Caco-2 (cell line): ENCODE measurements at regions not wholly inside any gene's neighbourhood (a gene's known extent, or its start where the extent isn't known, plus 50 kb on each side); places are given as distances from the start of the nearest gene placed in this dataset.
"Not testable (repeated sequence)": the region's sequence is repeated elsewhere in the genome, so short reads cannot be mapped to it uniquely, and the experiment has no call there.

Experiments used
- BruUV-seq: library from RNA; stranded (reverse); fragments of 400-500 nt; replicated peaks from 2 replicates; lab custom pipeline; 2021; lab: Mats Ljungman, UMichigan
- CTCF ChIA-PET: fragments of 300-600 bp; sonication (Branson Sonifier 250); formaldehyde crosslinking; loops from one replicate; lab custom pipeline; 2022; ENCODE audit warnings: antibody characterized with exemption; lab: Charles Lee
- POLR2A ChIA-PET: fragments of 300-600 bp; sonication (Branson Sonifier 250); formaldehyde crosslinking; loops from one replicate; lab custom pipeline; 2022; ENCODE audit warnings: antibody characterized with exemption; lab: Charles Lee
- DNase-seq, 2 experiments: peaks; one replicate each; pipeline versions ENCODE4 v3.0.0 to v3.0.0-alpha.2; 2020 to 2022
- H3K27me3 ChIP-seq: replicated peaks from 2 replicates; pipeline ENCODE4 v1.6.0; 2011; ENCODE audit warnings: low read length; ENCODE audit not compliant: control insufficient read depth, insufficient read depth
- H3K36me3 ChIP-seq: 2 replicates; pipeline ENCODE4 v1.5.1; 2011; ENCODE audit warnings: low read length; ENCODE audit not compliant: control insufficient read depth, insufficient read depth
- H3K4me1 ChIP-seq: fragments of 250-450 bp; sonication (Bioruptor Pico); 2 replicates; pipeline ENCODE4 v1.5.1; 2020; ENCODE audit warnings: mild to moderate bottlenecking
- H3K4me3 ChIP-seq: 2 replicates; pipeline ENCODE4 v1.5.1; 2011; ENCODE audit warnings: low read depth, mild to moderate bottlenecking, control low read depth, low read length
- H3K9me3 ChIP-seq: fragments of 250-450 bp; sonication (Bioruptor Pico); 2 replicates; pipeline ENCODE4 v1.5.1; 2020; ENCODE audit warnings: mild to moderate bottlenecking, moderate library complexity
- H3K27ac Mint-ChIP-seq: one replicate; pipeline ENCODE4 v1.8.0; 2022; ENCODE audit warnings: mixed read lengths; ENCODE audit not compliant: unreplicated experiment
- H3K27me3 Mint-ChIP-seq: one replicate; pipeline ENCODE4 v1.8.0; 2022; ENCODE audit warnings: mixed read lengths; ENCODE audit not compliant: insufficient read depth, unreplicated experiment
- H3K36me3 Mint-ChIP-seq: one replicate; pipeline ENCODE4 v1.8.0; 2022; ENCODE audit warnings: mild to moderate bottlenecking, mixed read lengths; ENCODE audit not compliant: insufficient read depth, unreplicated experiment
- H3K4me1 Mint-ChIP-seq: one replicate; pipeline ENCODE4 v1.8.0; 2022; ENCODE audit warnings: low read depth, mixed read lengths; ENCODE audit not compliant: unreplicated experiment
- H3K4me3 Mint-ChIP-seq: one replicate; pipeline ENCODE4 v1.8.0; 2022; ENCODE audit warnings: mild to moderate bottlenecking, moderate library complexity, mixed read lengths; ENCODE audit not compliant: unreplicated experiment
- H3K9me3 Mint-ChIP-seq: one replicate; pipeline ENCODE4 v1.8.0; 2022; ENCODE audit warnings: mixed read lengths; ENCODE audit not compliant: unreplicated experiment
- intact Hi-C: fragments of 100-400 bp; cut with micrococcal nuclease; formaldehyde crosslinking; loops from one replicate; pipeline ENCODE4 v1.10.0; 2022; ENCODE audit not compliant: unreplicated experiment
- TF ChIP-seq, protein P1 (sequence below), 2 experiments: fragments of 200-600 bp in 1 of 2; IDR thresholded peaks; 1 replicate in 1 of 2; 2 replicates in 1 of 2; pipeline versions ENCODE4 v1.5.1 to v1.8.0; 2011 to 2022; ENCODE audit warnings: antibody characterized with exemption in 1 of 2, control low read depth in 1 of 2, inconsistent platforms in 1 of 2, low read depth in 1 of 2, low read length in 1 of 2, mild to moderate bottlenecking in 1 of 2, moderate library complexity in 1 of 2; ENCODE audit not compliant: insufficient read depth in 1 of 2, severe bottlenecking in 1 of 2, unreplicated experiment in 1 of 2

DNA sequence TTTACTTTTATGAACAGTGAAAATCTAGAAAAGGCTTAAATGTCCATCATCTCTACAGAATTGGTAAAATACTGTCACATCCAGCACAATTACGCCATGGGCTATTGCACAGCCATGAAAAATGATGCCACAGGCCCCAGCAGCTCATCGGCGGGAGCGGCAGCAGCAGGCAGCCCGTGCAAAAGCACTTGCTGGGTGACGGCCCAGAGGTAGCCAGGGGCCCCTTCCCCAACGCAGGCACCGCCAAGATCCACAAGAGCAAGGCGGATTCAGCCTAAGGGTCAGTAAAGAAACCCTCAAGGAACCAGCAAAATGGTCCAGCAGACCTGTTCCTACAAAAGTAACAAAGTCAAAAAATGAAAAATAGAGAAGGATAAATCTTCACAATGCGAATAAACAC, 272.7 kb downstream of the AGTPBP1 start:
- POLR2A ChIA-PET = no interaction called here
- CTCF ChIA-PET = no interaction called here
- TF ChIP-seq, protein P1, sequence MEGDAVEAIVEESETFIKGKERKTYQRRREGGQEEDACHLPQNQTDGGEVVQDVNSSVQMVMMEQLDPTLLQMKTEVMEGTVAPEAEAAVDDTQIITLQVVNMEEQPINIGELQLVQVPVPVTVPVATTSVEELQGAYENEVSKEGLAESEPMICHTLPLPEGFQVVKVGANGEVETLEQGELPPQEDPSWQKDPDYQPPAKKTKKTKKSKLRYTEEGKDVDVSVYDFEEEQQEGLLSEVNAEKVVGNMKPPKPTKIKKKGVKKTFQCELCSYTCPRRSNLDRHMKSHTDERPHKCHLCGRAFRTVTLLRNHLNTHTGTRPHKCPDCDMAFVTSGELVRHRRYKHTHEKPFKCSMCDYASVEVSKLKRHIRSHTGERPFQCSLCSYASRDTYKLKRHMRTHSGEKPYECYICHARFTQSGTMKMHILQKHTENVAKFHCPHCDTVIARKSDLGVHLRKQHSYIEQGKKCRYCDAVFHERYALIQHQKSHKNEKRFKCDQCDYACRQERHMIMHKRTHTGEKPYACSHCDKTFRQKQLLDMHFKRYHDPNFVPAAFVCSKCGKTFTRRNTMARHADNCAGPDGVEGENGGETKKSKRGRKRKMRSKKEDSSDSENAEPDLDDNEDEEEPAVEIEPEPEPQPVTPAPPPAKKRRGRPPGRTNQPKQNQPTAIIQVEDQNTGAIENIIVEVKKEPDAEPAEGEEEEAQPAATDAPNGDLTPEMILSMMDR (IDR thresholded peaks at IDR 0.05; ENCODE audit: insufficient read depth in 1 of 2, low read depth in 1 of 2, low read length in 1 of 2, severe bottlenecking in 1 of 2, unreplicated experiment in 1 of 2) = no peak
- peaks cover 11% of the 10 kb centered on the region for H3K27me3 Mint-ChIP-seq
- no peaks in the 10 kb centered on the region for H3K9me3 ChIP-seq
- no peaks in the 10 kb centered on the region for H3K36me3 Mint-ChIP-seq
- H3K4me1 Mint-ChIP-seq = no peaks in the 10 kb centered on the region
- no peak overlapping the region for H3K4me3 Mint-ChIP-seq
- H3K36me3 ChIP-seq = no peaks in the 10 kb centered on the region
- no peaks in the 10 kb centered on the region for H3K4me1 ChIP-seq
- H3K9me3 Mint-ChIP-seq = no peaks in the 10 kb centered on the region
- intact Hi-C loops = no loop called here
- BruUV-seq = no TSS peak
- DNase-seq = no peak
- H3K4me3 ChIP-seq = no peak overlapping the region
- no peaks in the 10 kb centered on the region for H3K27me3 ChIP-seq
- no peak overlapping the region for H3K27ac Mint-ChIP-seq

DNA sequence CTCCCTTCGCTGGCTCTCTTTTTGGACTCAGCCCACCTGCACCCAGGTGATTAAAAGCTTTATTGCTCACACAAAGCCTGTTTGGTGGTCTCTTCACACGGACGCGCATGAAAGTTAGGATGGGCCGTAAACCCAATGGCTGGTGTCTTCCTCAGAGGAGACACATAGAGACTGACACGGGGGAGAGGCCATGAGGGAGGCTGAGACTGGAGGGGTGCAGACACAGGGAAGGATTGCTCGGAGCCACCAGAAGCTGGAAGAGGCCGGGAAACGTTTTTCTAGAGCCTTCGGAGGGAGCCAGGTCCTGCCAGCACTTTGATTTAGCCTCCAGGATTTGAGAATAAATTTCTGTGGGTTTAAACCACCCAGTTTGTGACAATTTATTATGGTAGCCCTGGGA, 274.9 kb downstream of the AGTPBP1 start:
- TF ChIP-seq, protein P1 (IDR thresholded peaks at IDR 0.05; ENCODE audit: insufficient read depth in 1 of 2, low read depth in 1 of 2, low read length in 1 of 2, severe bottlenecking in 1 of 2, unreplicated experiment in 1 of 2) = no peak
- Histone ChIP-seq H3K27me3 (no peaks in the 10 kb centered on the region), H3K4me3 (no peak overlapping the region), H3K4me1 (no peaks in the 10 kb centered on the region), H3K36me3 (no peaks in the 10 kb centered on the region), H3K9me3 (no peaks in the 10 kb centered on the region)
- no TSS peak for BruUV-seq
- Mint-ChIP-seq H3K27ac (no peak overlapping the region), H3K4me1 (no peaks in the 10 kb centered on the region), H3K27me3 (peaks cover 12% of the 10 kb centered on the region), H3K4me3 (no peak overlapping the region), H3K9me3 (no peaks in the 10 kb centered on the region), H3K36me3 (no peaks in the 10 kb centered on the region)
- intact Hi-C loops = no loop called here
- ChIA-PET CTCF (no interaction called here), POLR2A (no interaction called here)
- no peak for DNase-seq

DNA sequence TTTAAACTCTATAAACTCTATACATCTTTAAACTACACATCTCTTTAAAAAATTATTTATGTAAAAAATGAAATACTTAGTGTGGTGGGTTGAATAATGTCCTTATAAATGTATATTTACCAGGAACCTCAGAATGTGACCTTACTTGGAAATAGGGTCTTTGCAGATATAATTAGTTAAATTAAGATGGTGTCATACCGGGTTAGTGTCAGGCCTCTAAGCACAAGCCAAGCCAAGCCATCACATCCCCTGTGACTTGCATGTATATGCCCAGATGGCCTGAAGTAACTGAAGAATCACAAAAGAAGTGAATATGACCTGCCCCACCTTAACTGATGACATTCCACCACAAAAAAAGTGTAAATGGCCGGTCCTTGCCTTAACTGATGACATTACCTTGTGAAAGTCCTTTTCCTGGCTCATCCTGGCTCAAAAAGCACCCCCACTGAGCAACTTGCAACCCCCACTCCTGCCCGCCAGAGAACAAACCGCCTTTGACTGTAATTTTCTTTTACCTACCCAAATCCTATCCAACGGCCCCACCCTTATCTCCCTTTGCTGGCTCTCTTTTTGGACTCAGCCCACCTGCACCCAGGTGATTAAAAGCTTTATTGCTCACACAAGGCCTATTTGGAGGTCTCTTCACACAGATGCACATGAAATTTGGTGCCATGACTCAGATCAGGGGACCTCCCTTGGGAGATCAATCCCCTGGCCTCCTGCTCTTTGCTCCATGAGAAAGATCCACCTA, 283.5 kb downstream of the AGTPBP1 start:
- H3K4me1 Mint-ChIP-seq, BruUV-seq, H3K4me3 Mint-ChIP-seq, H3K27ac Mint-ChIP-seq, DNase-seq, H3K4me1 ChIP-seq, H3K4me3 ChIP-seq, H3K9me3 Mint-ChIP-seq, intact Hi-C loops, POLR2A ChIA-PET, H3K27me3 Mint-ChIP-seq, H3K36me3 Mint-ChIP-seq, CTCF ChIA-PET, H3K27me3 ChIP-seq, H3K36me3 ChIP-seq, H3K9me3 ChIP-seq: not testable (repeated sequence)
